Uterus (tissue), 3 donors: ENCODE measurements at regions not wholly inside any gene's neighbourhood (a gene's known extent, or its start where the extent isn't known, plus 50 kb on each side); places are given as distances from the start of the nearest gene placed in this dataset.
"Not testable (repeated sequence)": the region's sequence is repeated elsewhere in the genome, so short reads cannot be mapped to it uniquely, and the experiment has no call there.

Source experiments
- DNase-seq, 2 donors: peaks; one replicate each; pipeline ENCODE4 v3.0.0-alpha.2; 2019 to 2020
- H3K27ac ChIP-seq, 2 donors: fragments of 200-600 bp; sonication (generic); 1 replicate in 1 of 2; 2 replicates in 1 of 2; pipeline ENCODE4 v1.5.1; 2016 to 2018
- H3K27me3 ChIP-seq, 2 donors: fragments of 200-600 bp; sonication (generic); one replicate each; pipeline ENCODE4 v1.5.1; 2018 to 2019; ENCODE audit warnings: control low read depth in 1 of 2
- H3K36me3 ChIP-seq, 2 donors: fragments of 200-600 bp; sonication (generic); one replicate each; pipeline ENCODE4 v1.5.1; 2019; ENCODE audit warnings: control low read depth in 1 of 2
- H3K4me1 ChIP-seq, 2 donors: fragments of 200-600 bp; sonication (generic); one replicate each; pipeline ENCODE4 v1.5.1; 2018 to 2019; ENCODE audit warnings: control low read depth in 1 of 2
- H3K4me3 ChIP-seq, 2 donors: fragments of 200-600 bp; sonication (generic); 1 replicate in 1 of 2; 2 replicates in 1 of 2; pipeline ENCODE4 v1.5.1; 2018 to 2019; ENCODE audit warnings: mild to moderate bottlenecking in 1 of 2
- H3K9me3 ChIP-seq, 2 donors: fragments of 200-600 bp; sonication (generic); one replicate each; pipeline ENCODE4 v1.5.1; 2019; ENCODE audit warnings: control low read depth in 1 of 2
- POLR2A ChIP-seq, 2 donors: fragments of 450-650 bp; IDR thresholded peaks; one replicate each; pipeline ENCODE4 v1.6.1; 2016; ENCODE audit warnings: antibody characterized with exemption in 2 of 2, mild to moderate bottlenecking in 1 of 2, moderate library complexity in 1 of 2
- intact Hi-C: fragments of 100-400 bp; cut with DNase I; formaldehyde crosslinking; loops from one replicate; pipeline ENCODE4 v1.15.1; 2023; ENCODE audit warnings: low total_unique reads
- TF ChIP-seq, protein P1 (sequence below), 4 experiments: fragments of 200-600 bp in 2 of 4; fragments of 450-650 bp in 2 of 4; sonication (generic) in 2 of 4; IDR thresholded peaks; one replicate each; pipeline ENCODE4 v1.5.1; 2016 to 2019; ENCODE audit warnings: antibody characterized with exemption in 4 of 4, mild to moderate bottlenecking in 2 of 4, moderate library complexity in 1 of 4
- donor health status: DM: yes; HTN: yes; CAD: no.

DNA sequence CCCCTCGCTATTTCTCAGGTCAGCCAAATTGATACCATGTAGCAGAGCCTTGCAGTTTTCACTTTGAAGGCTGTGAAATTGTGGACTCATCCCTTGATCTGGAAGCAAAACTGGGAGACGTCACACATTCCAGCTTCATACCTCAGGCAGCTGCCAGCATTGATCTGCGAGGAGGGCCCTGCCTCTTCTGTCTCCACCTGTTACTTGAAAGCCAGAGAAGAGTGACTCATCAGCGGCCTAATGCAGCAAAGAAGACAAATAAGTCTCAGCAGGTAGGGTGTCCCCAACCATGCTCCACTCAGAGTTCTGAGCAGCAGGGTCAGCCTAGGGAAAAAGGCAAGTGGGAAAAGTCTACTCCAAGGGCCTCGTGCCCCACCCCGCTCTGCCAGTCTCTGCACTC is 69.4 kb upstream of the BMP2 start:
- H3K27ac ChIP-seq = no peak overlapping the region
- H3K4me3 ChIP-seq = no peak overlapping the region
- no peaks in the 10 kb centered on the region for H3K36me3 ChIP-seq
- intact Hi-C loops = no loop called here
- TF ChIP-seq POLR2A (IDR thresholded peaks at IDR 0.05) = no peak
- TF ChIP-seq, protein P1, sequence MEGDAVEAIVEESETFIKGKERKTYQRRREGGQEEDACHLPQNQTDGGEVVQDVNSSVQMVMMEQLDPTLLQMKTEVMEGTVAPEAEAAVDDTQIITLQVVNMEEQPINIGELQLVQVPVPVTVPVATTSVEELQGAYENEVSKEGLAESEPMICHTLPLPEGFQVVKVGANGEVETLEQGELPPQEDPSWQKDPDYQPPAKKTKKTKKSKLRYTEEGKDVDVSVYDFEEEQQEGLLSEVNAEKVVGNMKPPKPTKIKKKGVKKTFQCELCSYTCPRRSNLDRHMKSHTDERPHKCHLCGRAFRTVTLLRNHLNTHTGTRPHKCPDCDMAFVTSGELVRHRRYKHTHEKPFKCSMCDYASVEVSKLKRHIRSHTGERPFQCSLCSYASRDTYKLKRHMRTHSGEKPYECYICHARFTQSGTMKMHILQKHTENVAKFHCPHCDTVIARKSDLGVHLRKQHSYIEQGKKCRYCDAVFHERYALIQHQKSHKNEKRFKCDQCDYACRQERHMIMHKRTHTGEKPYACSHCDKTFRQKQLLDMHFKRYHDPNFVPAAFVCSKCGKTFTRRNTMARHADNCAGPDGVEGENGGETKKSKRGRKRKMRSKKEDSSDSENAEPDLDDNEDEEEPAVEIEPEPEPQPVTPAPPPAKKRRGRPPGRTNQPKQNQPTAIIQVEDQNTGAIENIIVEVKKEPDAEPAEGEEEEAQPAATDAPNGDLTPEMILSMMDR (IDR thresholded peaks at IDR 0.05) = no peak
- no peak for DNase-seq
- H3K27me3 ChIP-seq = no peaks in the 10 kb centered on the region
- no peaks in the 10 kb centered on the region for H3K4me1 ChIP-seq
- no peaks in the 10 kb centered on the region for H3K9me3 ChIP-seq

DNA sequence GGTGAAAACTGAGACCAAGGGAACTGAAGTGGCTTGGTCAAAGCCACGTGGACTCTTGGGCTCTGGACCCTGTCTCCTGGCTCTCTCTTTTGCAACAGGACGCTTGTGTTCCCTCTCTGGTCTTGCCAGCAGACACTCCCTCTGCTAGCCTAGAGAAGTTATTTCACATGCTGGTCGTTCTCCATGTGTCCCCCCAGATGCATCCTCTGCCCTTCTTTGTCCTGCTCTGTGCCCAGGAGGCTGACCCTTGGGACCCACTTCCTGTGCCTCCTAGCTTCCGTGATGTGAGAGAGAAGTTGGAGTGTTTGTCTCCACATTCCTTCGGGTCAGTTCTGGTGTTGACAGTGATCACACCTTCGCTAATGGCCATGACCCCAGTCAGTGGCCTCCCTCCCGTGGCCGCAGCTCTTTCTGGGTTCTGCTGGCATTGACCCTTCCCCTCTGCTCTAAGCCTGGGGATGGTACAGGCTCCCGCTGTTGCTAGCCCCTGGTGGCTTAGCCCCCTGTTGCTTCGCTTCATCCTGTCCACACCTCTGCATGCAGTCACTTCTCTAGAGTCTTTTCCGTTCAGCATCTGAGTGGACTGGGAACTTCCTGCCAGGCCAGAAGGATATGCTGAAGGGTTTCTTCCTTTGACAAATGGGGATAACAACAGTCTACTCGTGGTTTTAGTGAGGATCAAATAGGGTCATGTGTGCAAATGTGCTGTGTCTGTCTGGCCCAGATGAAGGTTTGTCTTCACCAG is 70.1 kb upstream of the BMP2 start:
- DNase-seq = no peak
- Histone ChIP-seq H3K27me3 (no peaks in the 10 kb centered on the region), H3K9me3 (no peaks in the 10 kb centered on the region), H3K27ac (no peak overlapping the region), H3K4me1 (no peaks in the 10 kb centered on the region), H3K36me3 (no peaks in the 10 kb centered on the region), H3K4me3 (no peak overlapping the region)
- TF ChIP-seq, protein P1 (IDR thresholded peaks at IDR 0.05) = no peak
- no peak for TF ChIP-seq POLR2A (IDR thresholded peaks at IDR 0.05)
- intact Hi-C loops = no loop called here

DNA sequence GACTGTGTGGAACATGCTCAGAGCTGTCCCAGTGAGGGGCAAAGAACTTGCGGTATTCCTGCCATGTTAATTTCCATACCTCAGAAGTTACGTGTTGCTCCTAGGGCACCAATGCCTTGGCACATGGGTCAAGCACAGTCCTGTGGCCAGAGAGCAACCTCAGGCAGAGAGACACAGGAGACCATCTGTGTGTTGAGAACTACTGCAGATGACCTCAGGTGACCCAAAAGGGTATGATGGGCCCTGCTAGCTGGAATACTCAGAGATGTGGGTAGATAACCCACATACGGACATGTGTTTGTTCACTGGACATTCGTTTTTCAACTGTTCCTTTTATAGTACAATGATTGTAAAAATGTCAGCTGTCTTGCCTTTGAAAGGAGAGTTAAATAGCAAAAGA is 71.5 kb upstream of the BMP2 start:
- no peak for DNase-seq
- Histone ChIP-seq H3K27ac (no peak overlapping the region), H3K9me3 (no peaks in the 10 kb centered on the region), H3K4me3 (no peak overlapping the region), H3K4me1 (no peaks in the 10 kb centered on the region), H3K27me3 (no peaks in the 10 kb centered on the region), H3K36me3 (no peaks in the 10 kb centered on the region)
- TF ChIP-seq, protein P1 (IDR thresholded peaks at IDR 0.05) = no peak
- no peak for TF ChIP-seq POLR2A (IDR thresholded peaks at IDR 0.05)
- intact Hi-C loops = no loop called here

DNA sequence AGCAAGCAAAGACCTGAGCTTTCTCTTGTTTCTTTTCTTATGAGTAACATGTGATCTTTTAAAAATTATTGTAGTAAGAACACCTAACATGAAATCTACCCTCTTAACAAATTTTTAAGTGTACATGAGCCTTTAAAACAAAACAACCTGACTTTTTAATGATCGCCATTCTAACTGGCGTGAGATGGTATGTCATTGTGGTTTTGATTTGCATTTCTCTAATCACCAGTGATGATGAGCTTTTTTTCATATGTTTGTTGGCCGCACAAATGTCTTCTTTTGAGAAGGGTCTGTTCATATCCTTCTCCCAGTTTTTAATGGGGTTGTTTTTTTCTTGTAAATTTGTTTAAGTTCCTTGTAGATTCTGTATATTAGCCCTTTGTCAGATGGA is 73.7 kb upstream of the BMP2 start:
- H3K27ac ChIP-seq, intact Hi-C loops, H3K27me3 ChIP-seq, H3K4me3 ChIP-seq, H3K36me3 ChIP-seq, DNase-seq, H3K4me1 ChIP-seq, H3K9me3 ChIP-seq: not testable (repeated sequence)

DNA sequence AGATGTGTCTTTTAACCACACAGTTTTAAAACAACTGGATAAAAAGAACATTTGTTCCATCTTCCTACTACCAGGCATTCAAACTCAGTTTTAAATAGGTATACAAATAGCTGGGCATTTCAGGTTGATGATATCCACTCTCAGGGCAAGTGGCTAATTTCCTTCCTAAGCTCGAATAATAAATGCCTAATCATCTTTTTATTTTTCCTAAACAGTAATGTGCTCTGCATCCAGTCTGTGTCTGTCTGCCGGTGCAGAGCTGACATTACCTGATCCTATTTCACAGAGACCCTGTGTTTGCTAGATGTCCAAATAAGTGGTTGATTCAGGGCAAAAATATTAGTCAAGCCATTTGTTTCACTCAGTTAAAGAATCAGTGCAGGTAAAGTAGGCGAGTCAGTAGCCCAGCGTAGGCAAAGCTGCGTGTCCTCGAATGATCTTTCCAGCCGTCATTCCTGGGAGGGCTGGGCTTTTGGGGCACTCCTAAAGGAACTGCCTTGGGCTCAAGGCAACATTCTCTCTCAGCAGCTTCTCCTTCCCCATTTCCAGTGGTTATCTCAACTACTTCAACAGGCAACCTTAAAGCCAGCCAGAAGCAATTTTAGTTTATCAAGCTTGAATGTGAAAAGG is 74.2 kb upstream of the BMP2 start:
- H3K4me3 ChIP-seq = no peak overlapping the region
- H3K36me3 ChIP-seq = no peaks in the 10 kb centered on the region
- H3K27me3 ChIP-seq = no peaks in the 10 kb centered on the region
- TF ChIP-seq, protein P1 (IDR thresholded peaks at IDR 0.05) = no peak
- TF ChIP-seq POLR2A (IDR thresholded peaks at IDR 0.05) = no peak
- intact Hi-C loops = no loop called here
- H3K27ac ChIP-seq = no peak overlapping the region
- no peak for DNase-seq
- no peaks in the 10 kb centered on the region for H3K4me1 ChIP-seq
- no peaks in the 10 kb centered on the region for H3K9me3 ChIP-seq
